Keratinocyte (primary cell): ENCODE measurements at regions not wholly inside any gene's neighbourhood (a gene's known extent, or its start where the extent isn't known, plus 50 kb on each side); places are given as distances from the start of the nearest gene placed in this dataset.

Source experiments
- DNase-seq: peaks from one replicate; pipeline ENCODE4 v3.0.0-alpha.2; 2011; ENCODE audit warnings: low read depth, missing footprints, low spot score
- FAIRE-seq: peaks from 2 replicates; lab custom pipeline; 2011; peaks lifted over from hg19 to GRCh38; lab: Jason Lieb, UNC
- H2AFZ ChIP-seq: 2 replicates; pipeline ENCODE4 v1.6.0; 2012; ENCODE audit warnings: low read length, control low read depth, inconsistent platforms; ENCODE audit not compliant: control insufficient read depth
- H3K27ac ChIP-seq: 2 replicates; pipeline ENCODE4 v1.5.1; 2011; ENCODE audit warnings: low read length; ENCODE audit not compliant: control insufficient read depth, insufficient read depth
- H3K27me3 ChIP-seq: 3 replicates; pipeline ENCODE4 v1.6.0; 2011; ENCODE audit warnings: low read length; ENCODE audit not compliant: control insufficient read depth, insufficient read depth; ENCODE audit errors: extremely low read depth
- H3K36me3 ChIP-seq, 2 experiments: 2 replicates in 1 of 2; 3 replicates in 1 of 2; pipeline ENCODE4 v1.5.1; 2011; ENCODE audit warnings: low read length in 2 of 2, mild to moderate bottlenecking in 1 of 2; ENCODE audit not compliant: control insufficient read depth in 2 of 2, insufficient read depth in 2 of 2; ENCODE audit errors: extremely low read depth in 1 of 2
- H3K4me1 ChIP-seq: 3 replicates; pipeline ENCODE4 v1.5.1; 2011; ENCODE audit warnings: low read length; ENCODE audit not compliant: control insufficient read depth, insufficient read depth; ENCODE audit errors: extremely low read depth
- H3K4me2 ChIP-seq: 3 replicates; pipeline ENCODE4 v1.6.0; 2011; ENCODE audit warnings: low read depth, low read length; ENCODE audit not compliant: control insufficient read depth, insufficient read depth; ENCODE audit errors: extremely low read depth
- H3K4me3 ChIP-seq, 3 experiments: fragments of 200-600 bp in 1 of 3; sonication (generic) in 1 of 3; 2 replicates in 2 of 3; 3 replicates in 1 of 3; pipeline ENCODE4 v1.5.1; 2011 to 2016; ENCODE audit warnings: low read length in 3 of 3, mild to moderate bottlenecking in 3 of 3, control low read depth in 2 of 3, inconsistent platforms in 1 of 3, low read depth in 1 of 3, mixed read lengths in 1 of 3, mixed run types in 1 of 3, moderate library complexity in 1 of 3; ENCODE audit not compliant: control insufficient read depth in 2 of 3, insufficient read depth in 2 of 3; ENCODE audit errors: extremely low read depth in 1 of 3
- H3K79me2 ChIP-seq: 2 replicates; pipeline ENCODE4 v1.6.0; 2012; ENCODE audit warnings: low read length; ENCODE audit not compliant: control insufficient read depth, insufficient read depth
- H3K9ac ChIP-seq: 3 replicates; pipeline ENCODE4 v1.6.0; 2011; ENCODE audit warnings: low read length; ENCODE audit not compliant: control insufficient read depth, insufficient read depth; ENCODE audit errors: extremely low read depth
- H3K9me1 ChIP-seq: 3 replicates; pipeline ENCODE4 v1.6.0; 2011; ENCODE audit warnings: low read length; ENCODE audit not compliant: control insufficient read depth, insufficient read depth; ENCODE audit errors: extremely low read depth
- H3K9me3 ChIP-seq: 2 replicates; pipeline ENCODE4 v1.5.1; 2012; ENCODE audit warnings: low read depth, low read length; ENCODE audit not compliant: control insufficient read depth
- H4K20me1 ChIP-seq: 3 replicates; pipeline ENCODE4 v1.6.0; 2011; ENCODE audit warnings: low read length; ENCODE audit not compliant: control insufficient read depth, insufficient read depth; ENCODE audit errors: extremely low read depth
- EZH2 ChIP-seq: IDR thresholded peaks from one replicate; pipeline ENCODE4 v1.6.1; 2012; ENCODE audit warnings: inconsistent platforms, mild to moderate bottlenecking, low read length, moderate library complexity
- dilution Hi-C: fragments of 300-500 bp; cut with MboI; formaldehyde crosslinking; loops from one replicate; pipeline ENCODE4 v1.7.0; 2020; ENCODE audit warnings: low sequenced_read_pairs; ENCODE audit not compliant: extremely low pct_ligation_motif_present
- TF ChIP-seq, protein P1 (sequence below), 3 experiments: IDR thresholded peaks in 1 of 3; conservative IDR thresholded peaks in 1 of 3; optimal IDR thresholded peaks in 1 of 3; 2 replicates in 2 of 3; 3 replicates in 1 of 3; pipeline versions ENCODE3 to v1.5.1; 2011; ENCODE audit warnings: low read length in 3 of 3, mild to moderate bottlenecking in 3 of 3, moderate library complexity in 2 of 3, control low read depth in 1 of 3, inconsistent platforms in 1 of 3; ENCODE audit not compliant: insufficient read depth in 2 of 3; ENCODE audit errors: extremely low read depth in 1 of 3

DNA sequence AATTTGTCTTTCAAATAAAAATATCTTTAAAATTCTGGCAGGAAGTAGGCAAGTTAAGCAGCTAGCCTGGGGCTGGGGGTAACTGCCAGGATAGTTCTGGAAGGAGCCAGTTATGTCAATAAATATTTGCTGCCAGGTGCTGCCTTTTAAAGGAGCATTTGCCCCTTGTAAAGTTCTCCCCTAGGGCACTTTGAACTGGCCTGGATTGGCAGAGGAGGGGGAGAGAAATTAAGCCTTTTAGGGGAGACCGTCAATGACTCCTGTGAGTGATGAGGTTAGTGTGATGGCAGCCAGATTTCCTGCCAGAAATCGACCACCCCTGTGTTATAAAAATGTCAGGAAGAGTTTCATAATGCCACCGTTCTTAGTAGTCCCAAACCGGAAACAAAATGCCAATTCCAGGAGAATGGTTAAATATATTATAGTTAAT is 89.8 kb upstream of the ELL2 start:
- no peaks in the 10 kb centered on the region for H3K27me3 ChIP-seq
- no peak for TF ChIP-seq EZH2
- TF ChIP-seq, protein P1, sequence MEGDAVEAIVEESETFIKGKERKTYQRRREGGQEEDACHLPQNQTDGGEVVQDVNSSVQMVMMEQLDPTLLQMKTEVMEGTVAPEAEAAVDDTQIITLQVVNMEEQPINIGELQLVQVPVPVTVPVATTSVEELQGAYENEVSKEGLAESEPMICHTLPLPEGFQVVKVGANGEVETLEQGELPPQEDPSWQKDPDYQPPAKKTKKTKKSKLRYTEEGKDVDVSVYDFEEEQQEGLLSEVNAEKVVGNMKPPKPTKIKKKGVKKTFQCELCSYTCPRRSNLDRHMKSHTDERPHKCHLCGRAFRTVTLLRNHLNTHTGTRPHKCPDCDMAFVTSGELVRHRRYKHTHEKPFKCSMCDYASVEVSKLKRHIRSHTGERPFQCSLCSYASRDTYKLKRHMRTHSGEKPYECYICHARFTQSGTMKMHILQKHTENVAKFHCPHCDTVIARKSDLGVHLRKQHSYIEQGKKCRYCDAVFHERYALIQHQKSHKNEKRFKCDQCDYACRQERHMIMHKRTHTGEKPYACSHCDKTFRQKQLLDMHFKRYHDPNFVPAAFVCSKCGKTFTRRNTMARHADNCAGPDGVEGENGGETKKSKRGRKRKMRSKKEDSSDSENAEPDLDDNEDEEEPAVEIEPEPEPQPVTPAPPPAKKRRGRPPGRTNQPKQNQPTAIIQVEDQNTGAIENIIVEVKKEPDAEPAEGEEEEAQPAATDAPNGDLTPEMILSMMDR (optimal IDR thresholded peaks at IDR 0.05 in 1 of 3, IDR thresholded peaks at IDR 0.05 in 1 of 3, conservative IDR thresholded peaks at IDR 0.05 in 1 of 3; ENCODE audit: extremely low read depth in 1 of 3, insufficient read depth in 2 of 3, low read length in 3 of 3): no peak
- H4K20me1 ChIP-seq: no peaks in the 10 kb centered on the region
- no peak overlapping the region for H3K27ac ChIP-seq
- H3K4me1 ChIP-seq: peaks cover 15% of the 10 kb centered on the region
- H3K4me3 ChIP-seq: no peak overlapping the region
- H3K9me3 ChIP-seq: no peaks in the 10 kb centered on the region
- no peak for FAIRE-seq
- no peak overlapping the region for H3K9ac ChIP-seq
- dilution Hi-C loops: no loop called here
- peak overlapping the region; percentile 8 for H2AFZ ChIP-seq
- no peaks in the 10 kb centered on the region for H3K79me2 ChIP-seq
- no peaks in the 10 kb centered on the region for H3K36me3 ChIP-seq
- H3K4me2 ChIP-seq: no peak overlapping the region
- no peak for DNase-seq
- H3K9me1 ChIP-seq: no peaks in the 10 kb centered on the region

DNA sequence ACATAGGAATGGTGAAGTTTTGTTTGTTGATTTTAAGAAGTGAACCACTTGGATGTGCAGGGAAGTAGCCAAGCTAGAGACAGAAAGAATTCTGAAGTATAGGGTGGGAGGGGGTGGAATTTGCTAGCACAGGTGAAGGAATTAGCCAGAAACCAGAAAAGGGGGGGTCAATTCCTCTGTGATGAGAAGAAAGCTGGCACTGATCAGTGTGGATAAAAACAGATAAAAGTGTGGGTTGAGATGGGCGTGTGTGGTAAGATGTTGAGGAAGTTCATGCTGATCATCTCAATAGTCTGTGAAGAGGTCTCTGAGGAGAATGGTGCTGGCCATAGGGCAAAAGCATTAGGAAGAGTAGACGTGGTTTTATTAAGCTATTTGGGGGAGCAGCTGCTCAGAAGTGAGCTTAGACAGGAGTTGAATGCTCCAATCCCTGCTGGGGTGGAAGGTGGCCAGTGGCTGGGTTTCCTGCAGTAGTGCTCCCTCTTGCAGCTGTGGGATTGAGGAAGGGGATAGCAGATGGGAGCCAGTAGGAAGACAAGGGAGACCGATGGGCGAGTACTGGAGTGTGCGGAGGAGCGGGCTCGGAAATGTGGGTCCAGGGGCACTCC is 88.7 kb upstream of the ELL2 start:
- no peak overlapping the region for H3K4me3 ChIP-seq
- FAIRE-seq (peak; percentile 41), DNase-seq (no peak)
- no peaks in the 10 kb centered on the region for H3K9me3 ChIP-seq
- H3K4me1 ChIP-seq: peaks cover 15% of the 10 kb centered on the region
- dilution Hi-C loops: no loop called here
- H3K36me3 ChIP-seq: no peaks in the 10 kb centered on the region
- H3K27ac ChIP-seq: no peak overlapping the region
- peak overlapping the region; percentile 58 for H2AFZ ChIP-seq
- no peaks in the 10 kb centered on the region for H3K9me1 ChIP-seq
- no peaks in the 10 kb centered on the region for H3K79me2 ChIP-seq
- H3K9ac ChIP-seq: no peak overlapping the region
- peak overlapping the region; percentile 6 for H3K4me2 ChIP-seq
- no peak for TF ChIP-seq EZH2
- TF ChIP-seq, protein P1 (optimal IDR thresholded peaks at IDR 0.05 in 1 of 3, IDR thresholded peaks at IDR 0.05 in 1 of 3, conservative IDR thresholded peaks at IDR 0.05 in 1 of 3; ENCODE audit: extremely low read depth in 1 of 3, insufficient read depth in 2 of 3, low read length in 3 of 3): no peak
- H4K20me1 ChIP-seq: no peaks in the 10 kb centered on the region
- no peaks in the 10 kb centered on the region for H3K27me3 ChIP-seq
